Astrocyte (in vitro differentiated cells and primary cell): ENCODE measurements at regions not wholly inside any gene's neighbourhood (a gene's known extent, or its start where the extent isn't known, plus 50 kb on each side); places are given as distances from the start of the nearest gene placed in this dataset.

ENCODE experiments used
- CTCF ChIP-seq: IDR thresholded peaks from 2 replicates; pipeline ENCODE4 v1.5.1; 2011; ENCODE audit warnings: low read depth, mild to moderate bottlenecking, inconsistent platforms, low read length, moderate library complexity; ENCODE audit not compliant: insufficient read depth
- EZH2 ChIP-seq: IDR thresholded peaks from 2 replicates; pipeline ENCODE4 v1.6.1; 2012; ENCODE audit warnings: mild to moderate bottlenecking, low read length, inconsistent platforms; ENCODE audit not compliant: insufficient read depth

- TF ChIP-seq CTCF (no peak), EZH2 (no peak)
These were observed 504.0 kb upstream of the CBLB start for GRCh38 chr3:106372806-106373190.
